Common myeloid progenitor, CD34-positive (primary cell): ENCODE measurements at regions not wholly inside any gene's neighbourhood (a gene's known extent, or its start where the extent isn't known, plus 50 kb on each side); places are given as distances from the start of the nearest gene placed in this dataset.

ENCODE experiments used
- CTCF ChIA-PET: fragments of 350-600 bp; sonication (Branson Sonifier 250); formaldehyde crosslinking; loops from one replicate; lab custom pipeline; 2021; ENCODE audit warnings: antibody characterized with exemption; lab: Charles Lee
- POLR2A ChIA-PET: fragments of 350-600 bp; sonication (Branson Sonifier 250); formaldehyde crosslinking; loops from one replicate; lab custom pipeline; 2021; ENCODE audit warnings: antibody characterized with exemption; lab: Charles Lee
- DNase-seq, 3 donors: peaks; one replicate each; pipeline versions ENCODE4 v3.0.0 to v3.0.0-alpha.2; 2013
- H3K27ac ChIP-seq, 2 experiments: 1 replicate in 1 of 2; 2 replicates in 1 of 2; pipeline ENCODE4 v1.7.0; 2013; ENCODE audit warnings: inconsistent platforms in 2 of 2, low read length in 2 of 2, mild to moderate bottlenecking in 2 of 2, low read depth in 1 of 2, moderate library complexity in 1 of 2; ENCODE audit not compliant: severe bottlenecking in 2 of 2, insufficient read depth in 1 of 2, poor library complexity in 1 of 2
- H3K27me3 ChIP-seq, 5 experiments: replicated peaks in 2 of 5; 1 replicate in 3 of 5; 2 replicates in 2 of 5; pipeline versions ENCODE4 v1.6.1 to v1.7.0; 2013; ENCODE audit warnings: low read length in 4 of 5, mild to moderate bottlenecking in 2 of 5, moderate library complexity in 2 of 5, inconsistent platforms in 1 of 5; ENCODE audit not compliant: insufficient read depth in 5 of 5, control insufficient read depth in 4 of 5
- H3K36me3 ChIP-seq, 4 experiments: 1 replicate in 2 of 4; 2 replicates in 2 of 4; pipeline versions ENCODE4 v1.6.1 to v1.7.0; 2013; ENCODE audit warnings: low read length in 3 of 4, control low read depth in 1 of 4, mild to moderate bottlenecking in 1 of 4; ENCODE audit not compliant: control insufficient read depth in 4 of 4, insufficient read depth in 4 of 4
- H3K4me1 ChIP-seq, 4 experiments: 1 replicate in 3 of 4; 2 replicates in 1 of 4; pipeline versions ENCODE4 v1.6.1 to v1.7.1; 2013; ENCODE audit warnings: low read length in 3 of 4, mild to moderate bottlenecking in 3 of 4, control low read depth in 1 of 4, inconsistent platforms in 1 of 4, moderate library complexity in 1 of 4; ENCODE audit not compliant: control insufficient read depth in 4 of 4, insufficient read depth in 4 of 4; ENCODE audit errors: control extremely low read depth in 1 of 4
- H3K4me3 ChIP-seq, 7 experiments: 1 replicate in 4 of 7; 2 replicates in 3 of 7; pipeline versions ENCODE4 v1.5.1 to v1.7.0; 2013; ENCODE audit warnings: mild to moderate bottlenecking in 7 of 7, low read length in 6 of 7, moderate library complexity in 6 of 7, inconsistent platforms in 2 of 7, low read depth in 2 of 7, control low read depth in 1 of 7; ENCODE audit not compliant: insufficient read depth in 4 of 7, control insufficient read depth in 1 of 7; ENCODE audit errors: extremely low read depth in 1 of 7
- H3K9me3 ChIP-seq, 5 experiments: 1 replicate in 4 of 5; 2 replicates in 1 of 5; pipeline versions ENCODE4 v1.6.1 to v1.7.1; 2013; ENCODE audit warnings: low read length in 4 of 5, mild to moderate bottlenecking in 2 of 5, inconsistent platforms in 1 of 5, low read depth in 1 of 5, moderate library complexity in 1 of 5; ENCODE audit not compliant: control insufficient read depth in 4 of 5, insufficient read depth in 2 of 5; ENCODE audit errors: control extremely low read depth in 1 of 5
- WGBS: methylation state at CpG from one replicate; pipeline ENCODE4 v1.1.5; 2013; ENCODE audit not compliant: insufficient coverage; 5-methylcytosine and 5-hydroxymethylcytosine counted together

DNA sequence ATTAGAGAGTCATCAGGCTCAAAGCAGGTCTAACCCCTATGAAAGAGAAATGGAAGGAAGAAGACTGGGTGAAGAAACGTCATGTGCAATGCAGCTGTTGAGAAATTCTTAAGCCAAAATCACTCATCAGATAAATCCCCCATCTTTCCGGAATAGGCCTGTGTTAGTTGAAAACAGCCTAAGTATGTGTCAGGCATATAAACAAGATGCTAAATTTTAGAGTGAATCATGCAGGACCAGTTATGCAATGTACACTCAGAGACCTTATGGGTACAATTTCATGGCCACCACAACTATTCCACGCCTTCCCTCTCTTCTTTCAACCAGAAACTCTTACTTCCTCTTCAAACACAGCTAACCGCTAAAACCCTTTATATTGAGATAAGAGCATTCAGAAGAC, 717.7 kb upstream of the ATXN8OS start:
- no peak overlapping the region for H3K27ac ChIP-seq
- no peaks in the 10 kb centered on the region for H3K4me1 ChIP-seq
- WGBS: 83% methylated on average over 1 of the region's 4 CpGs
- no peaks in the 10 kb centered on the region for H3K9me3 ChIP-seq
- no peaks in the 10 kb centered on the region for H3K36me3 ChIP-seq
- no peaks in the 10 kb centered on the region for H3K27me3 ChIP-seq
- CTCF ChIA-PET: no interaction called here
- no peak overlapping the region for H3K4me3 ChIP-seq
- peak in 2 of 3 donors; percentile 0 to 1 for DNase-seq
- POLR2A ChIA-PET: no interaction called here

DNA sequence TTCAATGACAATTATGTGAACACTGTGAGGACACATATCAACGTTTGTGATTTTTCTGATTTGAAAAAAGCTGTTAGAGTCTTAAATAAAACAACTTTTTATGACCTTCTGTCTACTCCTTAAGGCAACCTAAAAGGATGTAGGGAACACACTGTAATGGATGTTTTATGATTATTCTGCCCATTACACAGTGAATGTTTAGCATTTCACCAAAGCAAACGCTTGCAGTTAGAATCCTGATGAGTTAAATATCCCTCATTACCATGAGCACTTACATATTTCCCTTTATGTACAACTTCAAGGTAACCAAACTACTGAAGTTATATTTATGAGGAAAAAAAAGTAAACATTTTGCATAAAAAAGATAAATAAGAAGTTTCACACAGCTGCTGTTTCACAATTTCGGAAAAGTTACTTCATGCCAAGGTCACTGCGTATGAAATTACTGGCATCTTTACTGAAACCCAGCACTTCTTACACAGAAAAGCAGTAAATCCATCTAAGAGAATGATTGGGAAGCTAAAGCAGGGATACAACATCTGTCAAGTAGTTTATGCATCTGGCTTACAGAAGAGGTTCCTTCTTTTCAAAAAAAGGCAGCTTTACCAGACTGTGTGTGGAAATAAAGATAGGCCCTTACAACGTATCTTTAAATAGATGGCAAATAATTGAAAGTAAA, 733.7 kb upstream of the ATXN8OS start:
- no peaks in the 10 kb centered on the region for H3K27me3 ChIP-seq
- POLR2A ChIA-PET: no interaction called here
- CTCF ChIA-PET: no interaction called here
- 94% methylated on average over 2 of the region's 5 CpGs for WGBS
- H3K27ac ChIP-seq: no peak overlapping the region
- DNase-seq: no peak
- H3K4me1 ChIP-seq: no peaks in the 10 kb centered on the region
- no peak overlapping the region for H3K4me3 ChIP-seq
- no peaks in the 10 kb centered on the region for H3K36me3 ChIP-seq
- H3K9me3 ChIP-seq: peaks cover 0 to 2% (median 0%) of the 10 kb centered on the region in 5 experiments

DNA sequence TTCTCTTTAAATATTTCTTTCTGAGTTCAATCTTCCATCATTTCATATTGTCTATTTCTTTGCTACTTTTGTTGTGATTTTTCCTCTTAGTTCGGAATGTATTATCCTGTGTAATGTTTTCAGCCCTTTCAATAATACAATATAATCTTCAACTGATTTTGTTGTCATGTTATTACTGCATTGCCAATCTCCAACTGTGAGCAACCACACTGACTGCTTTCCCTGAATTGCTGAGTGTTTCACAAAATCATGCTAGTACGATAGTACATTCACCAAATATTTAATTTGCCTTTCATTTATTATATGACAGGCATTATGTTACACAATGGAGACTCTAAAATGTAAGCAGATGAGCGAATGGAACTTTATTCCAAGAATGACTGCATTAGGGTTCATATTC, 744.3 kb upstream of the ATXN8OS start:
- no peaks in the 10 kb centered on the region for H3K36me3 ChIP-seq
- 100% methylated on average over 1 of the region's 3 CpGs for WGBS
- no peak overlapping the region for H3K27ac ChIP-seq
- H3K4me3 ChIP-seq: no peak overlapping the region
- H3K4me1 ChIP-seq: no peaks in the 10 kb centered on the region
- ChIA-PET CTCF (no interaction called here), POLR2A (no interaction called here)
- H3K9me3 ChIP-seq: peaks cover 0 to 1% (median 0%) of the 10 kb centered on the region in 5 experiments
- DNase-seq: no peak
- H3K27me3 ChIP-seq: no peaks in the 10 kb centered on the region

DNA sequence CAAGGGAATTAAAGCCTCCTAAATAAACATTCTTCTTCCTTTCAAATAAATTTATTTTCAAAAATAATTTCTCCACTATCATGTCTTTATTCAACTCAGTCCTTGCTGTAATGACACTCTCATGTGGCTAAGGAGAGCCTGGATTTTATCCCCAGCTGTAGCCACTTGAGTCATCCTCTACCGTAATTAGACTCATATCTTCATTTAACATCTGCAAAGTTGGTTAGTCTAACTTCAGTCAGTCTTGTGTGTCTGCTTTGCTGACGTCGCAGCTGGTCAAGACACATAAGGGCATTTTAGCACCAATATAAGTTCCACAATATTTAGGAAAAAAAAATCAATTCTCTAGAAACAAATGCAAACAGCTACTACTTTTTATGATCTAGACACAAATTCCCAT, 776.4 kb upstream of the ATXN8OS start:
- Histone ChIP-seq H3K4me1 (no peaks in the 10 kb centered on the region), H3K36me3 (no peaks in the 10 kb centered on the region), H3K27ac (no peak overlapping the region), H3K9me3 (no peaks in the 10 kb centered on the region), H3K27me3 (no peaks in the 10 kb centered on the region), H3K4me3 (no peak overlapping the region)
- peak; percentile 5 to 52 (median 27) for DNase-seq
- WGBS: 0% methylated on average over 1 of the region's 3 CpGs
- CTCF ChIA-PET: no interaction called here
- POLR2A ChIA-PET: no interaction called here

DNA sequence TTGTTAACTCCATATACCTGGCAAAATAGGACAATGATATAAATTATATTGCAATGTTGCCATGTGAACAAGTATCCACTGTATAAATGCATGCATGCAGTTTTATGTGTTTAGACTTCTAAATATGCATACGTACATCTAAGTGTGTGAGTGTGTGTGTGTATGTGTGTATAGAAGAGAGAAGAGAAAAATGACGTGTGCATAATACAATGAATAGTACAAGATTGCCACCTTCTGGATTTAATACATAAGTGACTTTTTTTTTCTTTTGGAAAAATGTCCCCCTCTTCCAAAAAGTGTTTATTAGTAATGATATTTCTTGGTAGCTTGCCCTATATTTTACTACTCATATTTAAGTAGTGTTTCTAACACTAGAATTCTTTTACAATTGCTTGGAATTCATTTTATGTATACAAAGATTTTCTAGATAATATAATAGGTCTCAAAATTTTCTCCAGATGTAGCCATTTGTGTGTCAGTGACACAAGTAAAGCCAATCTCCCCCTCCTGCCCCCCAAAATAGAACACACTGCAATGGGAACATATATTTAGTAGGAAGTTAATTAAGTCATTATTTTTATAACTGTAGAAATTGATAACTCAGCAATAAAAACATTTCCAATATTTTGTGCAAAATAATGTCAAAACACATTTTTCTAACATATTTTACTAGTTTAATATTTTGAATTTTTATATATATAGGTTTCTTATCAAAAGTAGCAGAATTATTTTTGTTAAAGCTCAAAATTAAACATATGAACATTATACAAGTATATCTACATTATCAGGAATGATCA, 783.3 kb upstream of the ATXN8OS start:
- DNase-seq: peak; percentile 24 to 66 (median 40)
- no CpG with 5 or more reads among the region's 2 CpGs for WGBS

DNA sequence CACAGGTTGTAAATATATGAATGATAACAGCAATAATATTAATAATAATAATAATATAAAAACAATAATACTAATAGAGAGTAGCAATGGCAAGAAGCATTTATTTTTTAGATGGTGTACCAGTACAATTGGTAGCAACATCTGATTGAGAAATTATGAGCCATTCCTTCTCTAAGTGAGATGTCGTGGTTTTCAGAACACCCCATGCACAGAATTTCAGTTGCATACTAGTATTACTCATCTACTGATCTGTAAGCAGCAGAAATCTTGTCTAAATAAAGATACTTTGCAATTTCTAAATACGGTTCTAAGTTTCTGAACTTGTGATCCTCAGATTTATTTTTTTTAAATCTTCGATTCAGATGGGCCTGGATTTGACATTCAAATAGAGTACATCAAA, 788.0 kb upstream of the ATXN8OS start:
- 100% methylated on average over 1 of the region's 3 CpGs for WGBS

More for the DNA sequence above, 783.3 kb upstream of the ATXN8OS start:
- POLR2A ChIA-PET: no interaction called here
- Histone ChIP-seq H3K9me3 (no peaks in the 10 kb centered on the region), H3K27ac (no peak overlapping the region), H3K27me3 (no peaks in the 10 kb centered on the region), H3K4me1 (no peaks in the 10 kb centered on the region), H3K4me3 (no peak overlapping the region), H3K36me3 (no peaks in the 10 kb centered on the region)
- CTCF ChIA-PET: no interaction called here

DNA sequence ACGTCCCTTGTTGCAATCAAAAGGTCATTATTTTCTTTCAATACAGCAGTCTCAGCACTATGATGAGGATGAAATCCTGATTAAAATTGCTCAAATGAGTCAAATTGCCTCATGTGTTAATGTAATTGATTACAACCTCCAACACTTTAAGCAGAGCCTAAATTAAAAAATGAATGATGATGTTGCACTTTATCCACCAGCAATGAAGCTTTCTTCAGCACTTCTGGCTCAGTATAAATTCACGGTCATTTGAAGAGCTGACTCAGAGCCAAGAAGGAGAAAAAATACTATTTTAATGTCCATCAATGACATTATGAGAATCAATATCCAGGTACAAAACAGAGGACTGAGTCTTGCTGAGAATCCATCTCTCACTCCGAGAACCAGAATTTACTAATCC, 792.6 kb upstream of the ATXN8OS start:
- ChIA-PET CTCF (no interaction called here), POLR2A (no interaction called here)
- WGBS: 100% methylated on average over 1 of the region's 3 CpGs

More for the DNA sequence above, 788.0 kb upstream of the ATXN8OS start:
- H3K27ac ChIP-seq: no peak overlapping the region
- peaks cover 0 to 3% (median 0%) of the 10 kb centered on the region in 5 experiments for H3K27me3 ChIP-seq
- POLR2A ChIA-PET: no interaction called here
- H3K4me3 ChIP-seq: no peak overlapping the region
- H3K36me3 ChIP-seq: no peaks in the 10 kb centered on the region
- CTCF ChIA-PET: no interaction called here
- no peaks in the 10 kb centered on the region for H3K9me3 ChIP-seq
- no peaks in the 10 kb centered on the region for H3K4me1 ChIP-seq
- DNase-seq: no peak

More for the DNA sequence above, 792.6 kb upstream of the ATXN8OS start:
- no peaks in the 10 kb centered on the region for H3K9me3 ChIP-seq
- DNase-seq: no peak
- H3K36me3 ChIP-seq: no peaks in the 10 kb centered on the region
- no peaks in the 10 kb centered on the region for H3K4me1 ChIP-seq
- H3K4me3 ChIP-seq: no peak overlapping the region
- no peak overlapping the region for H3K27ac ChIP-seq
- peaks cover 0 to 3% (median 0%) of the 10 kb centered on the region in 5 experiments for H3K27me3 ChIP-seq
